GM12865 (cell line): ENCODE measurements at regions not wholly inside any gene's neighbourhood (a gene's known extent, or its start where the extent isn't known, plus 50 kb on each side); places are given as distances from the start of the nearest gene placed in this dataset.

ENCODE experiments used
- DNase-seq: peaks from one replicate; pipeline ENCODE4 v3.0.0; 2010; ENCODE audit warnings: low read depth
- H3K4me3 ChIP-seq: 2 replicates; pipeline ENCODE4 v1.5.1; 2011; ENCODE audit warnings: mild to moderate bottlenecking, low read depth, low read length, control low read depth
- CTCF ChIP-seq: IDR thresholded peaks from 2 replicates; pipeline ENCODE4 v1.5.1; 2011; ENCODE audit warnings: low read length, control low read depth, low read depth, inconsistent platforms; ENCODE audit not compliant: insufficient read depth; ENCODE audit errors: missing control alignments

- no peak overlapping the region for H3K4me3 ChIP-seq
- no peak for DNase-seq
- TF ChIP-seq CTCF: no peak
Observed at GRCh38 chr2:45275806-45276205, 266.6 kb upstream of the SIX2 start.

- no peak for DNase-seq
- no peak for TF ChIP-seq CTCF
- H3K4me3 ChIP-seq: no peak overlapping the region
Observed at GRCh38 chr2:45275242-45275805, 266.1 kb upstream of the SIX2 start.

GRCh38 chr2:45274250-45274926, 265.1 kb upstream of the SIX2 start:
- DNase-seq: no peak
- TF ChIP-seq CTCF: no peak

GRCh38 chr2:45273412-45274249, 264.4 kb upstream of the SIX2 start:
- no peak for TF ChIP-seq CTCF
- H3K4me3 ChIP-seq: no peak overlapping the region
- DNase-seq: no peak

More at GRCh38 chr2:45274250-45274926, 265.1 kb upstream of the SIX2 start:
- no peak overlapping the region for H3K4me3 ChIP-seq

- no peak for DNase-seq
- no peak overlapping the region for H3K4me3 ChIP-seq
- no peak for TF ChIP-seq CTCF
Observed at GRCh38 chr2:45272549-45273265, 263.5 kb upstream of the SIX2 start.

- TF ChIP-seq CTCF: no peak
- H3K4me3 ChIP-seq: no peak overlapping the region
- DNase-seq: no peak
Observed at GRCh38 chr2:45269149-45269793, 260.0 kb upstream of the SIX2 start.
